SK-N-DZ (cell line): ENCODE measurements at regions not wholly inside any gene's neighbourhood (a gene's known extent, or its start where the extent isn't known, plus 50 kb on each side); places are given as distances from the start of the nearest gene placed in this dataset.

Source experiments
- DNase-seq: peaks from one replicate; pipeline ENCODE4 v3.0.0-alpha.2; 2015; ENCODE audit warnings: low spot score
- small RNA-seq, 2 experiments: library from RNA; depleted of rRNA; stranded (forward); fragments of <200 nt; gene quantifications; one replicate each; pipeline ENCODE3, GENCODE V24; 2014

- no peak for DNase-seq
Observed at GRCh38 chr15:62969442-62970089, 73.0 kb upstream of the TPM1 start.

GRCh38 chr15:62972814-62973213, 69.7 kb upstream of the TPM1 start:
- DNase-seq = no peak

GRCh38 chr15:62975515-62975914, 67.0 kb upstream of the TPM1 start:
- DNase-seq = no peak

GRCh38 chr15:62976301-62976881, 66.2 kb upstream of the TPM1 start:
- no peak for DNase-seq

- no peak for DNase-seq
Observed at GRCh38 chr15:62977952-62978811, 64.4 kb upstream of the TPM1 start.

GRCh38 chr15:62979252-62979651, 63.3 kb upstream of the TPM1 start:
- no peak for DNase-seq

GRCh38 chr15:62981071-62981470, 61.5 kb upstream of the TPM1 start:
- DNase-seq = no peak

GRCh38 chr15:62983956-62984355, 58.6 kb upstream of the TPM1 start:
- DNase-seq = no peak

GRCh38 chr15:62985768-62986167, 56.8 kb upstream of the TPM1 start:
- no peak for DNase-seq

- DNase-seq = no peak
Observed at GRCh38 chr15:62986948-62987347, 55.6 kb upstream of the TPM1 start.

GRCh38 chr15:62988701-62989100, 53.8 kb upstream of the TPM1 start:
- DNase-seq = no peak

GRCh38 chr15:62989366-62990055, 53.0 kb upstream of the TPM1 start:
- DNase-seq = no peak

GRCh38 chr15:62991698-62992097, 50.8 kb upstream of the TPM1 start:
- DNase-seq = no peak

GRCh38 chr15:62992302-62992701, 50.2 kb upstream of the TPM1 start:
- DNase-seq = no peak

Small RNA genes lying in the stretch of these regions (small RNA-seq; reads per million reads assigned to genes)
- gene MIR190A (0.10 to 2.9 reads per million in 2 experiments), gene MIR6085 (0 reads per million in 2 experiments), gene MIR8067 (0 reads per million in 2 experiments), gene RF00017 (0 reads per million in 2 experiments)
